ENCODE measurements at regions not wholly inside any gene's neighbourhood (a gene's known extent, or its start where the extent isn't known, plus 50 kb on each side); places are given as distances from the start of the nearest gene placed in this dataset.

GRCh38 chr3:174538151-174538550 lies 321.0 kb upstream of the NAALADL2 start (continued):
- TF ChIP-seq GLIS1 (tag by site-specific recombination; IDR thresholded peaks at IDR 0.05) (no peak), ZNF138 (tag by site-specific recombination; IDR thresholded peaks at IDR 0.05; ENCODE audit: borderline replicate concordance) (no peak)
- TF ChIP-seq, protein P1, sequence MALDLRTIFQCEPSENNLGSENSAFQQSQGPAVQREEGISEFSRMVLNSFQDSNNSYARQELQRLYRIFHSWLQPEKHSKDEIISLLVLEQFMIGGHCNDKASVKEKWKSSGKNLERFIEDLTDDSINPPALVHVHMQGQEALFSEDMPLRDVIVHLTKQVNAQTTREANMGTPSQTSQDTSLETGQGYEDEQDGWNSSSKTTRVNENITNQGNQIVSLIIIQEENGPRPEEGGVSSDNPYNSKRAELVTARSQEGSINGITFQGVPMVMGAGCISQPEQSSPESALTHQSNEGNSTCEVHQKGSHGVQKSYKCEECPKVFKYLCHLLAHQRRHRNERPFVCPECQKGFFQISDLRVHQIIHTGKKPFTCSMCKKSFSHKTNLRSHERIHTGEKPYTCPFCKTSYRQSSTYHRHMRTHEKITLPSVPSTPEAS (tag by site-specific recombination; IDR thresholded peaks at IDR 0.05), result no peak

GRCh38 chr3:174540116-174540908 lies 318.8 kb upstream of the NAALADL2 start:
- Histone ChIP-seq H3K27ac (ENCODE audit: extremely low read depth, low read depth, low read length) (no peak overlapping the region), H3K36me3 (ENCODE audit: control insufficient read depth in 2 of 2, insufficient read depth in 1 of 2, low read length in 2 of 2) (no peaks in the 10 kb centered on the region), H3K9me3 (ENCODE audit: control insufficient read depth, insufficient read depth, low read depth, low read length) (no peaks in the 10 kb centered on the region), H3K4me3 (ENCODE audit: low read depth, low read length) (no peak overlapping the region), H3K4me1 (ENCODE audit: control insufficient read depth, insufficient read depth, low read length) (no peaks in the 10 kb centered on the region)
- TF ChIP-seq ZSCAN30 (tag by site-specific recombination; IDR thresholded peaks at IDR 0.05), result no peak
- TF ChIP-seq ZNF518A (tag by site-specific recombination; conservative IDR thresholded peaks at IDR 0.05; ENCODE audit: low read depth), result no peak
- no peak for TF ChIP-seq ZNF530 (tag by site-specific recombination; IDR thresholded peaks at IDR 0.05; ENCODE audit: low read depth)
- no peak for TF ChIP-seq ZNF23 (tag by site-specific recombination; IDR thresholded peaks at IDR 0.05; ENCODE audit: borderline replicate concordance)
- TF ChIP-seq, protein P2, sequence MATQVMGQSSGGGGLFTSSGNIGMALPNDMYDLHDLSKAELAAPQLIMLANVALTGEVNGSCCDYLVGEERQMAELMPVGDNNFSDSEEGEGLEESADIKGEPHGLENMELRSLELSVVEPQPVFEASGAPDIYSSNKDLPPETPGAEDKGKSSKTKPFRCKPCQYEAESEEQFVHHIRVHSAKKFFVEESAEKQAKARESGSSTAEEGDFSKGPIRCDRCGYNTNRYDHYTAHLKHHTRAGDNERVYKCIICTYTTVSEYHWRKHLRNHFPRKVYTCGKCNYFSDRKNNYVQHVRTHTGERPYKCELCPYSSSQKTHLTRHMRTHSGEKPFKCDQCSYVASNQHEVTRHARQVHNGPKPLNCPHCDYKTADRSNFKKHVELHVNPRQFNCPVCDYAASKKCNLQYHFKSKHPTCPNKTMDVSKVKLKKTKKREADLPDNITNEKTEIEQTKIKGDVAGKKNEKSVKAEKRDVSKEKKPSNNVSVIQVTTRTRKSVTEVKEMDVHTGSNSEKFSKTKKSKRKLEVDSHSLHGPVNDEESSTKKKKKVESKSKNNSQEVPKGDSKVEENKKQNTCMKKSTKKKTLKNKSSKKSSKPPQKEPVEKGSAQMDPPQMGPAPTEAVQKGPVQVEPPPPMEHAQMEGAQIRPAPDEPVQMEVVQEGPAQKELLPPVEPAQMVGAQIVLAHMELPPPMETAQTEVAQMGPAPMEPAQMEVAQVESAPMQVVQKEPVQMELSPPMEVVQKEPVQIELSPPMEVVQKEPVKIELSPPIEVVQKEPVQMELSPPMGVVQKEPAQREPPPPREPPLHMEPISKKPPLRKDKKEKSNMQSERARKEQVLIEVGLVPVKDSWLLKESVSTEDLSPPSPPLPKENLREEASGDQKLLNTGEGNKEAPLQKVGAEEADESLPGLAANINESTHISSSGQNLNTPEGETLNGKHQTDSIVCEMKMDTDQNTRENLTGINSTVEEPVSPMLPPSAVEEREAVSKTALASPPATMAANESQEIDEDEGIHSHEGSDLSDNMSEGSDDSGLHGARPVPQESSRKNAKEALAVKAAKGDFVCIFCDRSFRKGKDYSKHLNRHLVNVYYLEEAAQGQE (tag by site-specific recombination; IDR thresholded peaks at IDR 0.05), result no peak
- TF ChIP-seq ZNF658 (tag by site-specific recombination; IDR thresholded peaks at IDR 0.05), result no peak
- TF ChIP-seq, protein P3, sequence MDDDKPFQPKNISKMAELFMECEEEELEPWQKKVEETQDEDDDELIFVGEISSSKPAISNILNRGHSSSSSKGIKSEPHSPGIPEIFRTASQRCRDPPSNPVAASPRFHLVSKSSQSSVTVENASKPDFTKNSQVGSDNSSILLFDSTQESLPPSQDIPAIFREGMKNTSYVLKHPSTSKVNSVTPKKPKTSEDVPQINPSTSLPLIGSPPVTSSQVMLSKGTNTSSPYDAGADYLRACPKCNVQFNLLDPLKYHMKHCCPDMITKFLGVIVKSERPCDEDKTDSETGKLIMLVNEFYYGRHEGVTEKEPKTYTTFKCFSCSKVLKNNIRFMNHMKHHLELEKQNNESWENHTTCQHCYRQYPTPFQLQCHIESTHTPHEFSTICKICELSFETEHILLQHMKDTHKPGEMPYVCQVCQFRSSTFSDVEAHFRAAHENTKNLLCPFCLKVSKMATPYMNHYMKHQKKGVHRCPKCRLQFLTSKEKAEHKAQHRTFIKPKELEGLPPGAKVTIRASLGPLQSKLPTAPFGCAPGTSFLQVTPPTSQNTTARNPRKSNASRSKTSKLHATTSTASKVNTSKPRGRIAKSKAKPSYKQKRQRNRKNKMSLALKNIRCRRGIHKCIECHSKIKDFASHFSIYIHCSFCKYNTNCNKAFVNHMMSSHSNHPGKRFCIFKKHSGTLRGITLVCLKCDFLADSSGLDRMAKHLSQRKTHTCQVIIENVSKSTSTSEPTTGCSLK (tag by site-specific recombination; IDR thresholded peaks at IDR 0.05), result no peak
- TF ChIP-seq ZNF645 (tag by site-specific recombination; IDR thresholded peaks at IDR 0.05), result no peak
- TF ChIP-seq, protein P4, sequence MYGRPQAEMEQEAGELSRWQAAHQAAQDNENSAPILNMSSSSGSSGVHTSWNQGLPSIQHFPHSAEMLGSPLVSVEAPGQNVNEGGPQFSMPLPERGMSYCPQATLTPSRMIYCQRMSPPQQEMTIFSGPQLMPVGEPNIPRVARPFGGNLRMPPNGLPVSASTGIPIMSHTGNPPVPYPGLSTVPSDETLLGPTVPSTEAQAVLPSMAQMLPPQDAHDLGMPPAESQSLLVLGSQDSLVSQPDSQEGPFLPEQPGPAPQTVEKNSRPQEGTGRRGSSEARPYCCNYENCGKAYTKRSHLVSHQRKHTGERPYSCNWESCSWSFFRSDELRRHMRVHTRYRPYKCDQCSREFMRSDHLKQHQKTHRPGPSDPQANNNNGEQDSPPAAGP (tag by site-specific recombination; IDR thresholded peaks at IDR 0.05), result no peak
- no peak for TF ChIP-seq ZNF132 (tag by site-specific recombination; IDR thresholded peaks at IDR 0.05; ENCODE audit: borderline replicate concordance)
- TF ChIP-seq ZNF558 (tag by site-specific recombination; IDR thresholded peaks at IDR 0.05), result no peak
- no peak for TF ChIP-seq HOXC10 (CRISPR knock-in tag; IDR thresholded peaks at IDR 0.05)
- TF ChIP-seq ZNF394 (tag by site-specific recombination; IDR thresholded peaks at IDR 0.05; ENCODE audit: borderline replicate concordance), result no peak
- TF ChIP-seq PATZ1 (tag by site-specific recombination; IDR thresholded peaks at IDR 0.05), result no peak
- CTCF ChIA-PET, result interaction anchor here (0.7 kb wide), 1 partner anchor 110 kb away, joined by 3 read pairs; no protein-coding TSS in a partner anchor
- POLR2A ChIA-PET, result no interaction called here

Data from HEK293 (cell line).